Heart left ventricle (tissue), 13 donors: ENCODE measurements at regions not wholly inside any gene's neighbourhood (a gene's known extent, or its start where the extent isn't known, plus 50 kb on each side); places are given as distances from the start of the nearest gene placed in this dataset.

Experiments
- CTCF ChIP-seq, 12 donors: fragments of 200-600 bp; sonication (generic) in 4 of 12; IDR thresholded peaks; one replicate each; pipeline versions ENCODE4 v1.5.0 to v1.8.0; 2018 to 2022; ENCODE audit warnings: antibody characterized with exemption in 12 of 12, mild to moderate bottlenecking in 5 of 12
- POLR2A ChIP-seq, 2 donors: fragments of 450-650 bp; IDR thresholded peaks; one replicate each; pipeline ENCODE4 v1.6.1; 2017; ENCODE audit warnings: antibody characterized with exemption in 2 of 2, mild to moderate bottlenecking in 2 of 2, moderate library complexity in 2 of 2
- donor health status: ischemic (EF 13 %, LVEDD 7.1; RV severe dilation, severe dysfunction).
- donor health status: DM: no; HTN: yes; CAD: no.
- donor health status: DM: no; HTN: no; CAD: no.
- donor health status: ischemic (EF 25% LVEDD 6.9; RV normal size, moderate dysfunction).
- donor health status: ischemic (EF 25% LVEDD 5.7; RV mildly dilated, moderate dysfunction).
- donor health status: ischemic (EF 35%, LVEDD 5.7; RV mildly dilated, moderate dysfunction).
- donor health status: nonischemic (EF 11% LVEDD 7.7; RV severe dilation, severe dysfunction).
- donor health status: DM: yes; HTN: yes; CAD: no.
- donor health status: PGD.
- donor health status: ischemic (EF 29% LVEDD 5.4; RV normal size, mild dysfunction).
- donor health status: nonischemic (EF 23%, LVEDD 6.1; RV moderate dilation, normal function).

DNA sequence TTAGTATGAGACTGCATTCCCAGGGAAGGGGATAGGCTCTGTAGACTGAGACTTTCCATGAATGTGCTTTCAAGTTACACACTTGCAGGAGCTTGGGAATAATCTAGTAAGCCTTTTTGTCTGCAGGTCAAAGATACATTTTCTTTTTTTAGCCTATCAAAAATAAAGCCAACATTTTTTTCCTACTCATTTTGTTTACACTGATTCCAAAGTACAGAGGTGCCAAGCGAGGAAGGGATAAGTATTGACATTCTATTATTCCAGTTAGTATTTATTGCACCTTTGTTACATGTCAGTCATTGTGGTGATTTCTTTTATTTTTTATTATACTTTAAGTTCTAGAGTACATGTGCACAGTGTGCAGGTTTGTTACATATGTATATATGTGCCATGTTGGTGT is 413.0 kb upstream of the CHORDC1 start:
- TF ChIP-seq CTCF (IDR thresholded peaks at IDR 0.05) (no peak), POLR2A (IDR thresholded peaks at IDR 0.05) (no peak)
